M059J (cell line): ENCODE measurements at regions not wholly inside any gene's neighbourhood (a gene's known extent, or its start where the extent isn't known, plus 50 kb on each side); places are given as distances from the start of the nearest gene placed in this dataset.

Experiments
- DNase-seq: peaks from one replicate; pipeline ENCODE4 v3.0.0-alpha.2; 2012; ENCODE audit warnings: low read depth

- no peak for DNase-seq
Observed at GRCh38 chr3:72113964-72114363, 329.0 kb upstream of the PROK2 start.

- DNase-seq, result no peak
Observed at GRCh38 chr3:72113564-72113963, 328.6 kb upstream of the PROK2 start.

- no peak for DNase-seq
Observed at GRCh38 chr3:72112435-72112834, 327.5 kb upstream of the PROK2 start.

- DNase-seq, result no peak
Observed at GRCh38 chr3:72111265-72112205, 326.6 kb upstream of the PROK2 start.

GRCh38 chr3:72109327-72110259, 324.6 kb upstream of the PROK2 start:
- no peak for DNase-seq

- no peak for DNase-seq
Observed at GRCh38 chr3:72105306-72105705, 320.4 kb upstream of the PROK2 start.

- no peak for DNase-seq
Observed at GRCh38 chr3:72102112-72102616, 317.2 kb upstream of the PROK2 start.

- DNase-seq, result no peak
Observed at GRCh38 chr3:72101494-72101893, 316.5 kb upstream of the PROK2 start.

- DNase-seq, result peak; percentile 34
Observed at GRCh38 chr3:72100601-72101187, 315.7 kb upstream of the PROK2 start.

- DNase-seq, result no peak
Observed at GRCh38 chr3:72100080-72100511, 315.1 kb upstream of the PROK2 start.

- DNase-seq, result no peak
Observed at GRCh38 chr3:72099326-72100079, 314.6 kb upstream of the PROK2 start.

GRCh38 chr3:72097053-72097452, 312.1 kb upstream of the PROK2 start:
- DNase-seq, result no peak

- DNase-seq, result no peak
Observed at GRCh38 chr3:72095521-72095920, 310.6 kb upstream of the PROK2 start.

GRCh38 chr3:72093992-72094334, 309.0 kb upstream of the PROK2 start:
- no peak for DNase-seq

- no peak for DNase-seq
Observed at GRCh38 chr3:72093270-72093991, 308.5 kb upstream of the PROK2 start.

GRCh38 chr3:72092778-72093177, 307.8 kb upstream of the PROK2 start:
- no peak for DNase-seq

- DNase-seq, result no peak
Observed at GRCh38 chr3:72088486-72089025, 303.6 kb upstream of the PROK2 start.

- DNase-seq, result no peak
Observed at GRCh38 chr3:72087420-72087819, 302.5 kb upstream of the PROK2 start.

- DNase-seq, result no peak
Observed at GRCh38 chr3:72086743-72087087, 301.8 kb upstream of the PROK2 start.

- DNase-seq, result no peak
Observed at GRCh38 chr3:72086042-72086742, 301.2 kb upstream of the PROK2 start.
